GM12892 (cell line): ENCODE measurements at regions not wholly inside any gene's neighbourhood (a gene's known extent, or its start where the extent isn't known, plus 50 kb on each side); places are given as distances from the start of the nearest gene placed in this dataset.

Source experiments
- POLR2A ChIP-seq: IDR thresholded peaks from 2 replicates; pipeline ENCODE4 v1.6.1; 2011; ENCODE audit warnings: low read depth, low read length, control low read depth
- TAF1 ChIP-seq: IDR thresholded peaks from 2 replicates; pipeline ENCODE4 v1.6.1; 2011; ENCODE audit warnings: low read depth, mild to moderate bottlenecking, control low read depth, low read length, borderline replicate concordance

GRCh38 chr22:48423481-48423911, 1404.2 kb downstream of the BRD1 start:
- TF ChIP-seq TAF1 (no peak), POLR2A (no peak)
